Caco-2 (cell line): ENCODE measurements at regions not wholly inside any gene's neighbourhood (a gene's known extent, or its start where the extent isn't known, plus 50 kb on each side); places are given as distances from the start of the nearest gene placed in this dataset.

Source experiments
- BruUV-seq: library from RNA; stranded (reverse); fragments of 400-500 nt; replicated peaks from 2 replicates; lab custom pipeline; 2021; lab: Mats Ljungman, UMichigan
- CTCF ChIA-PET: fragments of 300-600 bp; sonication (Branson Sonifier 250); formaldehyde crosslinking; loops from one replicate; lab custom pipeline; 2022; ENCODE audit warnings: antibody characterized with exemption; lab: Charles Lee
- POLR2A ChIA-PET: fragments of 300-600 bp; sonication (Branson Sonifier 250); formaldehyde crosslinking; loops from one replicate; lab custom pipeline; 2022; ENCODE audit warnings: antibody characterized with exemption; lab: Charles Lee
- DNase-seq, 2 experiments: peaks; one replicate each; pipeline versions ENCODE4 v3.0.0 to v3.0.0-alpha.2; 2020 to 2022
- H3K27me3 ChIP-seq: replicated peaks from 2 replicates; pipeline ENCODE4 v1.6.0; 2011; ENCODE audit warnings: low read length; ENCODE audit not compliant: control insufficient read depth, insufficient read depth
- H3K36me3 ChIP-seq: 2 replicates; pipeline ENCODE4 v1.5.1; 2011; ENCODE audit warnings: low read length; ENCODE audit not compliant: control insufficient read depth, insufficient read depth
- H3K4me1 ChIP-seq: fragments of 250-450 bp; sonication (Bioruptor Pico); 2 replicates; pipeline ENCODE4 v1.5.1; 2020; ENCODE audit warnings: mild to moderate bottlenecking
- H3K4me3 ChIP-seq: 2 replicates; pipeline ENCODE4 v1.5.1; 2011; ENCODE audit warnings: low read depth, mild to moderate bottlenecking, control low read depth, low read length
- H3K9me3 ChIP-seq: fragments of 250-450 bp; sonication (Bioruptor Pico); 2 replicates; pipeline ENCODE4 v1.5.1; 2020; ENCODE audit warnings: mild to moderate bottlenecking, moderate library complexity
- H3K27ac Mint-ChIP-seq: one replicate; pipeline ENCODE4 v1.8.0; 2022; ENCODE audit warnings: mixed read lengths; ENCODE audit not compliant: unreplicated experiment
- H3K27me3 Mint-ChIP-seq: one replicate; pipeline ENCODE4 v1.8.0; 2022; ENCODE audit warnings: mixed read lengths; ENCODE audit not compliant: insufficient read depth, unreplicated experiment
- H3K36me3 Mint-ChIP-seq: one replicate; pipeline ENCODE4 v1.8.0; 2022; ENCODE audit warnings: mild to moderate bottlenecking, mixed read lengths; ENCODE audit not compliant: insufficient read depth, unreplicated experiment
- H3K4me1 Mint-ChIP-seq: one replicate; pipeline ENCODE4 v1.8.0; 2022; ENCODE audit warnings: low read depth, mixed read lengths; ENCODE audit not compliant: unreplicated experiment
- H3K4me3 Mint-ChIP-seq: one replicate; pipeline ENCODE4 v1.8.0; 2022; ENCODE audit warnings: mild to moderate bottlenecking, moderate library complexity, mixed read lengths; ENCODE audit not compliant: unreplicated experiment
- H3K9me3 Mint-ChIP-seq: one replicate; pipeline ENCODE4 v1.8.0; 2022; ENCODE audit warnings: mixed read lengths; ENCODE audit not compliant: unreplicated experiment
- CTCF ChIP-seq, 2 experiments: fragments of 200-600 bp in 1 of 2; IDR thresholded peaks; 1 replicate in 1 of 2; 2 replicates in 1 of 2; pipeline versions ENCODE4 v1.5.1 to v1.8.0; 2011 to 2022; ENCODE audit warnings: antibody characterized with exemption in 1 of 2, control low read depth in 1 of 2, inconsistent platforms in 1 of 2, low read depth in 1 of 2, low read length in 1 of 2, mild to moderate bottlenecking in 1 of 2, moderate library complexity in 1 of 2; ENCODE audit not compliant: insufficient read depth in 1 of 2, severe bottlenecking in 1 of 2, unreplicated experiment in 1 of 2
- intact Hi-C: fragments of 100-400 bp; cut with micrococcal nuclease; formaldehyde crosslinking; loops from one replicate; pipeline ENCODE4 v1.10.0; 2022; ENCODE audit not compliant: unreplicated experiment

- H3K4me3 Mint-ChIP-seq: no peak overlapping the region
- CTCF ChIA-PET: no interaction called here
- no peak for TF ChIP-seq CTCF (IDR thresholded peaks at IDR 0.05; ENCODE audit: insufficient read depth in 1 of 2, low read depth in 1 of 2, low read length in 1 of 2, severe bottlenecking in 1 of 2, unreplicated experiment in 1 of 2)
- DNase-seq: no peak
- no peaks in the 10 kb centered on the region for H3K27me3 ChIP-seq
- H3K4me1 ChIP-seq: no peaks in the 10 kb centered on the region
- POLR2A ChIA-PET: no interaction called here
- H3K9me3 Mint-ChIP-seq: peaks cover 10% of the 10 kb centered on the region
- H3K36me3 ChIP-seq: no peaks in the 10 kb centered on the region
- H3K9me3 ChIP-seq: no peaks in the 10 kb centered on the region
- no peaks in the 10 kb centered on the region for H3K36me3 Mint-ChIP-seq
- no peaks in the 10 kb centered on the region for H3K27me3 Mint-ChIP-seq
- no peak overlapping the region for H3K4me3 ChIP-seq
- no peak overlapping the region for H3K27ac Mint-ChIP-seq
- no peaks in the 10 kb centered on the region for H3K4me1 Mint-ChIP-seq
- BruUV-seq: no TSS peak
- intact Hi-C loops: no loop called here
These were observed 957.8 kb upstream of the TYRP1 start for GRCh38 chr9:11735391-11735790.

DNA sequence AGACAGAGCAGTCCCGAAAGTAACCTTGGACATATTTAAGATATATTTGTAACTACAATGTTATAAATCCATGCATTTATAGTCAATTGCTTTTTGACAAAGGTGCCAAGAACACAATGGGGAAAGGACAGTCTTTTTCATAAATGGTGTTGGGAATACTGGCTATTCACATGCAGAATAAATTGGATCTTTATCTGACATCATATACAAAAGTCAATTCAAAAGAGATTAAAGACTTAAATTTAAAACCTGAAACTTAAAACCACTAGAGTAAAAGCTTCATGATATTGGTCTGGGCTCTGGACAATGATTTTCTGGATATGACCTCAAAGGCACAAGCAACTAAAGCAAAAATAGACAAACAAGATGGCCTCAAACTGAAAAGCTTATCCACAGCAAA lies 950.7 kb upstream of the TYRP1 start:
- no peaks in the 10 kb centered on the region for H3K27me3 Mint-ChIP-seq
- BruUV-seq: no TSS peak
- CTCF ChIA-PET: no interaction called here

DNA sequence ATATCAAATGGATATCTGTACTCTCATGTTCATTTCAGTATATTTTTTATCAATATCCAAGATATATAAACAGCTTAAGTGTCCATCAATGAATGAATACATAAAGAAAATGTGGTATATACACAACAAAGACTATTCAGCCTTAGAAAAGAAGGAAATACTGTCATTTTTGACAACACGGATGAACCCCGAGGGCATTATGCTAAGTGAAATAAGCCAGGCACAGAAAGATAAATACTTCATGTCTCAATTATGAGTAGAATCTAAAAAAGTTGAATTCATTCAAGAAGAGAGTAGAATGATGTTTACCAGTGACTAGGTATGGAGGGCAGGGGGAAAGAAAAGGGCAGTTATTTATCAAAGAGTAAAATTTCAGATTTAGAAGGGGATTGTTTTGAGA lies 949.8 kb upstream of the TYRP1 start:
- Mint-ChIP-seq H3K4me1 (no peaks in the 10 kb centered on the region), H3K9me3 (no peaks in the 10 kb centered on the region), H3K36me3 (no peaks in the 10 kb centered on the region), H3K27ac (no peak overlapping the region), H3K4me3 (no peak overlapping the region), H3K27me3 (no peaks in the 10 kb centered on the region)
- no peaks in the 10 kb centered on the region for H3K4me1 ChIP-seq
- no peaks in the 10 kb centered on the region for H3K36me3 ChIP-seq
- H3K9me3 ChIP-seq: no peaks in the 10 kb centered on the region
- ChIA-PET CTCF (no interaction called here), POLR2A (no interaction called here)
- BruUV-seq: no TSS peak
- TF ChIP-seq CTCF (IDR thresholded peaks at IDR 0.05; ENCODE audit: insufficient read depth in 1 of 2, low read depth in 1 of 2, low read length in 1 of 2, severe bottlenecking in 1 of 2, unreplicated experiment in 1 of 2): no peak
- intact Hi-C loops: no loop called here
- no peaks in the 10 kb centered on the region for H3K27me3 ChIP-seq
- H3K4me3 ChIP-seq: no peak overlapping the region
- no peak for DNase-seq

More for the DNA sequence above, 950.7 kb upstream of the TYRP1 start:
- intact Hi-C loops: no loop called here
- Histone ChIP-seq H3K9me3 (no peaks in the 10 kb centered on the region), H3K4me1 (no peaks in the 10 kb centered on the region), H3K36me3 (no peaks in the 10 kb centered on the region), H3K27me3 (no peaks in the 10 kb centered on the region), H3K4me3 (no peak overlapping the region)
- H3K9me3 Mint-ChIP-seq: no peaks in the 10 kb centered on the region
- H3K4me1 Mint-ChIP-seq: no peaks in the 10 kb centered on the region
- POLR2A ChIA-PET: no interaction called here
- no peak for TF ChIP-seq CTCF (IDR thresholded peaks at IDR 0.05; ENCODE audit: insufficient read depth in 1 of 2, low read depth in 1 of 2, low read length in 1 of 2, severe bottlenecking in 1 of 2, unreplicated experiment in 1 of 2)
- H3K36me3 Mint-ChIP-seq: no peaks in the 10 kb centered on the region
- H3K4me3 Mint-ChIP-seq: no peak overlapping the region
- DNase-seq: no peak
- H3K27ac Mint-ChIP-seq: no peak overlapping the region
